HG03460 (cell line): ENCODE measurements at regions not wholly inside any gene's neighbourhood (a gene's known extent, or its start where the extent isn't known, plus 50 kb on each side); places are given as distances from the start of the nearest gene placed in this dataset.
"Not testable (repeated sequence)": the region's sequence is repeated elsewhere in the genome, so short reads cannot be mapped to it uniquely, and the experiment has no call there.

ENCODE experiments used
- ATAC-seq: cut with Tn5 transposase; IDR thresholded peaks from one replicate; pipeline ENCODE4 v1.9.1; 2021; ENCODE audit not compliant: unreplicated experiment

DNA sequence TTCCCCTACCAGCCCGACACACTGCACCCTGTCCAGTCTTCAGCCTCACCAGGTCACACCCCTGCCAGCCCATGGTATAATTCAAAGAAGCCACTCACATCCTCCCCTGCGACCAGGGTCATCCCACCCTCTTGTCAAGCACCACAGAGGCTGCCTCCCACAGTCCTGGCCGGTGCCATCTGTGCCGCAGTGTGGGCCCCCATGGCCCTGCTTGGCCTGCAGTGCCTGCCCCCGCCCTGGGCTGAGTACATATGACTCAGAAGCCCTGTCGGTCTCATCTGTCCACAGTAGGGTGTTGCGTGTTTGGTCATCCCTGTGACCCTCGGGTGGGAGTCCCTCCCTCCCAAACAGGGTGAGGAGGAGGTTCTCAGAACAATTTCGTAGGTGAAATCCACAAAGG lies 190.8 kb upstream of the AJAP1 start:
- ATAC-seq, result no peak

- no peak for ATAC-seq
Observed at GRCh38 chr1:4464478-4464877, 189.9 kb upstream of the AJAP1 start.

GRCh38 chr1:4467241-4467640 lies 187.2 kb upstream of the AJAP1 start:
- ATAC-seq, result no peak

GRCh38 chr1:4468386-4468785 lies 186.0 kb upstream of the AJAP1 start:
- ATAC-seq, result no peak

DNA sequence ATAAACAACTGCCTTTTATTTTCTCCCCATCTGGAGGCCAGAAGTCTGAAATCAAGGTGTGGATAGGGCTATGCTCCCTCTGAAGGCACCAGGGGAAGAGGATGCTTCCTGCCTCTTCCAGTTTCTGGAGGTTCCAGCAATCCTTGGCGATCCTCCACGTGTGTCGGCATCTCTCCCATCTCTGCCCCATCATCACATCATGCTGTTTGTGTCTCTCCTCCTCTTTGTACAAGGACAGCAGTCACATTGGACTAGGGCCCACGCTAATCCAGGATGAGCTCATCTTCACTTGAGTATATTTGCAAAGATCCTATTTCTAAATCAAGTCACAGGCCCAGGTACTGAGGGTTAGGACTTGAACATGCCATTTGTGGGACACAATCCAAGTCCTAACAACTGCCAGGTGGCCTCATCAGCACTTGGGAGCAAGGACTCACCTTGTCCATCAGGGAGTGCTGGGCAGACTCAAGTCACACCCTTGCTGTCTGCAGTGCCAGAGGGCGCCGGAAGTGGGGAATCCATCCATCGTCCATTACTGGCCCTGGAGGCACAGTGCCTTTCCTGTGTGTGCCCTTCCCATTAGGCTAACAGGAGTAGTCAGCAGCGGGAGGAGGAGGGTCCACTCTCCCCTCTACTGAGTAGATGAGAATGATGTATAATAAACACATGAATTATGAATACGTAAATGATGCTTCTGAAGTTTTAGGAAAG lies 185.4 kb upstream of the AJAP1 start:
- ATAC-seq, result no peak

GRCh38 chr1:4476394-4476793 lies 178.0 kb upstream of the AJAP1 start:
- ATAC-seq, result no peak

GRCh38 chr1:4481451-4481850 lies 173.0 kb upstream of the AJAP1 start:
- ATAC-seq, result no peak

DNA sequence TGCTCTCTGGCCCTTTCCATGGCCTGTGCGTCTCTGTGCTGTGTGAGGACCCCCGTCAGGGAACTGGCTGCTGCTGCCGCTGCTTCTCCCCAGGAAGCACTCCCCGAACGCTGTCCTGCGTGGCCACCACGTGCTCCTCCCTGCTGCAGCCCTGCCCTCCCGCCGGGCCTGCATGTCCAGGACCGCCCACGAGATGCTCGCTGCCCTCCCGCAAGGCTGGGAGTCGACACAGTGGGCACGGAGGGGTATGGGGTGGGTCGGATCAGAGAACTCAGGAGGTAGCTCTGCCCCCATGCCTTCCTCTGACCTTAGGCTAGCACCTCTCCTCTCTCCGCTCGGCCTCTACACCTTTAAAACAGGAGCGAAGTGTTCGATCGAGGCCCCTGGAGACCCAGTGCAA lies 171.9 kb upstream of the AJAP1 start:
- no peak for ATAC-seq

DNA sequence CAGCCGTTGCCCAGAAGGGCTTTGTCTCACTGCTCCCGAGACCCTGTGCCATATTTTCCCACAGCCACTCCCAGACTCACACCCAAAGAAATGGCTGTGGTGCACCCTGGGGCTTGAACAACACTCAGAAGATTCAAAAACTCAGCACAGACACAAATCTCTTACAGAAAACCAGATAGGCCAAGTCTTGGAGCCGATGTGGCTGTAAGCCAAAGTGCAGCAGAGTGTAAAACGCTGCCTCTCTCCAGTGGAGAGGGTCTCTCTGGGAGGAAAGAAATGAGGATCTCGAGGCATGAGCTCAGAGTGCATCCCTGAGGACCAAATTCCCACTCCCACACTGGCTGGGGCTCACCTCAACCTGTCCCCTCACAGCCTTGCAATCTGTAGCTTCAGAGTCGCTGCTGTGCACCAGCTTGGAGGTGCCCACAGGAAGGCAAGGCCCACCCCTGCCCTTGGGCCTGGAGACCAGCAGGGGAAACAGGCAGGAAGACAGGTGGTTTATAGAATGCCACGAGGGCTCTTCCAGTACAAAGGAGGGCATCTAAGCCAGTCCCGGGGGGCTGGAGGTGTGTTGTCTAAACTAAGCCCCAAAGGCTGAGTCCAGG lies 171.3 kb upstream of the AJAP1 start:
- no peak for ATAC-seq

- no peak for ATAC-seq
Observed at GRCh38 chr1:4485398-4485797, 169.0 kb upstream of the AJAP1 start.

- ATAC-seq, result no peak
Observed at GRCh38 chr1:4485878-4486277, 168.5 kb upstream of the AJAP1 start.

GRCh38 chr1:4486408-4487120 lies 167.8 kb upstream of the AJAP1 start:
- no peak for ATAC-seq

- ATAC-seq, result no peak
Observed at GRCh38 chr1:4488018-4488417, 166.4 kb upstream of the AJAP1 start.

GRCh38 chr1:4489486-4489885 lies 164.9 kb upstream of the AJAP1 start:
- no peak for ATAC-seq

DNA sequence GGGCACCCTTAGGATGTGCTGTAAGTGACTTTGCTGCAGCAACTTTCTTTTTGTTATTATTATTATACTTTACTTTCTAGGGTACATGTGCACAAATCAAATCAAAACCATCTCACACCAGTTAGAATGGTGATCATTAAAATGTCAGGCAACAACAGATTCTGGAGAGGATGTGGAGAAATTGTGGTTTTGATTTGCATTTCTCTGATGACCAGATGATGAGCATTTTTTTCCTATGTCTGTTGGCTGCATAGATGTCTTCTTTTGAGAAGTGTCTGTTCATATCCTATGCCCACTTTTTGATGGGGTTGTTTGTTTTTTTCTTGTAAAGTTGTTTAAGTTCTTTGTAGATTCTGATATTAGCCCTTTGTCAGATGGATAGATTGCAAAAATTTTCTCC lies 164.4 kb upstream of the AJAP1 start:
- not testable (repeated sequence) for ATAC-seq

- no peak for ATAC-seq
Observed at GRCh38 chr1:4494027-4494426, 160.4 kb upstream of the AJAP1 start.

DNA sequence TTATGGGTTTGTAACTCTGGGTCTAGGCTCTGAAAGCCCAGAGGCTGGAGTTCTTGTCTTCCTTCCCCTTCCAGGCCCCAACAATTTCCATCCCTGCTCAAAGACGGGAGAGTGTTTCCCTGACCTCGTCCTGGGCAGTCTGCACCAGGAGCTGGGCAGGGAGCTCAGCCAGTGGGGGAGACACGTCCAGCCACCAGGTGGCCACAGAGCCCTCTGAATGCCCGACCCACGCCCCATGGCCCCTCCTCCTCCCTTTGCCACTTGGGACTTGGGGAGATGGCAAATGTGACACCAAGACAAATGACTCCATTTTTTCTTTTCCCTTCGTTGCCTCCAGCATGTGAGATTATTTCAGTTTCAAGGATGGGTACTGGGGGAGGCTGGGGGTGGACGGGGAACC lies 159.9 kb upstream of the AJAP1 start:
- no peak for ATAC-seq

DNA sequence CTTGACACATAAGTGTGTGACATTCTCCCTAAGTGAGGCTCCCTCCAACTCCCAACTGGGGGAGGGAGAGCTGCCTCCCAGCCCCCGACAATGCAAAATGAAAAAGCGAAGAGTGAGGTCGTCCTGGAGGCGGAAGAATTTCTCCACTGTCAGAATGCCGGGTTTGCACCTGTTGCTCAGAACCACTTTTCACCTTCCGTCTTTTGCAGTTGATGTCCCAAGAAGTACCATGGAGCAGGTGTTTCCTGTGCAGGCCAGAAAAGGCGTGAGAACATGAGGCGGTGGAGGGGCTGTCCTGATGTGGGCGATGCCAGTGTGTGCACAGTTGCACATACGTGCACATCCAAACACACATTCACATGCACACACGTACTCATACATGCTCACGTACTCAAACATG lies 158.6 kb upstream of the AJAP1 start:
- no peak for ATAC-seq

GRCh38 chr1:4500441-4500840 lies 154.0 kb upstream of the AJAP1 start:
- no peak for ATAC-seq

- ATAC-seq, result no peak
Observed at GRCh38 chr1:4506591-4506990, 147.8 kb upstream of the AJAP1 start.

DNA sequence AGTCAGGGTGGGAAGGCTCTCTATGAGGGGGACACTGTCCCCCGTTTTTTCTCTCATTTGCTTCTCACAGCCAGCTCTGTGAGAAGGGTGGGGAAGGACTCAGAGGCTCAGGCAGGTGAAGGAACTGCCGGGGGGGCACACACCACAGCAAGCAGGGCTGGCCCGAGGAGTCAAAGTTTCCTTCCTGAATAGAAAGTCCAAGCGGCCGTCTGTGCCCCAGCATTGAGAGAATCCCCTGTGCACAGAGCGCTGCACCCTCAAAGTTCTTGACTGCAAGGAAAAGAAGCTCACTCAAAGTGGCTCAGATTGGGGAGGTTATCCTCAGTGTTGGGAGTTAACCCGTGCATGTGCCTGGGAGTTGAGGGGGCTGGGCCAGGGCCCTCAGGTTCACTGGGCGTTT lies 145.2 kb upstream of the AJAP1 start:
- no peak for ATAC-seq

- ATAC-seq, result no peak
Observed at GRCh38 chr1:4510276-4510691, 144.1 kb upstream of the AJAP1 start.
